BJ (cell line): ENCODE measurements at regions not wholly inside any gene's neighbourhood (a gene's known extent, or its start where the extent isn't known, plus 50 kb on each side); places are given as distances from the start of the nearest gene placed in this dataset.

Source experiments
- CTCF ChIA-PET: fragments of 350-600 bp; formaldehyde crosslinking; extraction: SDS; loops from one replicate; lab custom pipeline; 2021; ENCODE audit warnings: antibody characterized with exemption, inconsistent platforms; lab: Yijun Ruan, JAX
- POLR2A ChIA-PET: fragments of 300-600 bp; sonication (Branson Sonifier 250); formaldehyde crosslinking; extraction: SDS; loops from one replicate; lab custom pipeline; 2021; ENCODE audit warnings: antibody characterized with exemption; lab: Charles Lee
- DNase-seq: peaks from one replicate; pipeline ENCODE4 v3.0.0-alpha.2; 2011; ENCODE audit warnings: low read depth
- H3K27me3 ChIP-seq: 2 replicates; pipeline ENCODE4 v1.6.0; 2011; ENCODE audit warnings: low read length; ENCODE audit not compliant: control insufficient read depth, insufficient read depth
- H3K36me3 ChIP-seq: 2 replicates; pipeline ENCODE4 v1.5.1; 2011; ENCODE audit warnings: low read length; ENCODE audit not compliant: control insufficient read depth, insufficient read depth
- H3K4me3 ChIP-seq: 2 replicates; pipeline ENCODE4 v1.5.1; 2011; ENCODE audit warnings: low read depth, mild to moderate bottlenecking, control low read depth, low read length
- TF ChIP-seq, protein P1 (sequence below): IDR thresholded peaks from 2 replicates; pipeline ENCODE4 v1.5.1; 2011; ENCODE audit warnings: low read depth, mild to moderate bottlenecking, control low read depth, inconsistent platforms, low read length, moderate library complexity; ENCODE audit not compliant: insufficient read depth

DNA sequence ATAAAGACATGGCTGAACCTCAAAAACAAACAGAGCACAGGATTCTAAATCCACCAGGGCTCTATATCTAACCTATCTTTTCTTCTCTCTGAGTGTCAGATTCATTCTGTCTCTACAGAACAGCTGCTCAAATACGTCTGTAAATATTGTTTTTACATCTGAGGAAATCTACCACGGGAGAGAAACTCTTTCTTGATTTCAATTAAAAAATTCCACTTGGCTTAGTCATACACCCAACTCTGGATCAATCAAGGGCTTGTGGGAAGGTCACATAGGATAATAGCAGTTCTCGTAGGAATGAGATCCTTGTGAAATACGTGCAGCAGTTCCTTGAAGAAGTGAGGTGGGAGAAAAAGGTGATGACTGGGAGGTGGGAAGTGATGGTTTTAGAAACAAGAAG lies 1355.7 kb upstream of the ADGRL2 start:
- H3K4me3 ChIP-seq, result no peak overlapping the region
- POLR2A ChIA-PET, result no interaction called here
- no peaks in the 10 kb centered on the region for H3K36me3 ChIP-seq
- DNase-seq, result no peak
- no peaks in the 10 kb centered on the region for H3K27me3 ChIP-seq
- TF ChIP-seq, protein P1, sequence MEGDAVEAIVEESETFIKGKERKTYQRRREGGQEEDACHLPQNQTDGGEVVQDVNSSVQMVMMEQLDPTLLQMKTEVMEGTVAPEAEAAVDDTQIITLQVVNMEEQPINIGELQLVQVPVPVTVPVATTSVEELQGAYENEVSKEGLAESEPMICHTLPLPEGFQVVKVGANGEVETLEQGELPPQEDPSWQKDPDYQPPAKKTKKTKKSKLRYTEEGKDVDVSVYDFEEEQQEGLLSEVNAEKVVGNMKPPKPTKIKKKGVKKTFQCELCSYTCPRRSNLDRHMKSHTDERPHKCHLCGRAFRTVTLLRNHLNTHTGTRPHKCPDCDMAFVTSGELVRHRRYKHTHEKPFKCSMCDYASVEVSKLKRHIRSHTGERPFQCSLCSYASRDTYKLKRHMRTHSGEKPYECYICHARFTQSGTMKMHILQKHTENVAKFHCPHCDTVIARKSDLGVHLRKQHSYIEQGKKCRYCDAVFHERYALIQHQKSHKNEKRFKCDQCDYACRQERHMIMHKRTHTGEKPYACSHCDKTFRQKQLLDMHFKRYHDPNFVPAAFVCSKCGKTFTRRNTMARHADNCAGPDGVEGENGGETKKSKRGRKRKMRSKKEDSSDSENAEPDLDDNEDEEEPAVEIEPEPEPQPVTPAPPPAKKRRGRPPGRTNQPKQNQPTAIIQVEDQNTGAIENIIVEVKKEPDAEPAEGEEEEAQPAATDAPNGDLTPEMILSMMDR, result no peak
- CTCF ChIA-PET, result no interaction called here

DNA sequence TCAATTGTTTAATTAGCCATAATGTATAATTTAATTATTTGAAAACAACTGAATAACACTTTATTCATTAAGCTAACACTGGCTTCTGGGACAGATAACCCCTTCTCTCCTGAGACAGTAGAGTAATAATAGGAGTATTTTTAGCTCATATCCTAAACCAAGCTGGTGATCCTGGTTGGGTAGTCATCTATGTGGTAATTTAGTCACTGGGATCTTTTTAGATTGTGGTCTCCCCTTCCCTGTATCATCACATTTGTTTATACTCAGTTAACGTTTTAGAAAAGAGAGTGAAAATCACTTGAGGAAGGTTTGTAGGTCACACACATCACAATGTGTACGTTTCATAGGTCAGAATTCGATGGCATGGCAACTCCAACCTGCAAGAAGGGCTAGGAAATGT lies 1356.6 kb upstream of the ADGRL2 start:
- no peak for DNase-seq

DNA sequence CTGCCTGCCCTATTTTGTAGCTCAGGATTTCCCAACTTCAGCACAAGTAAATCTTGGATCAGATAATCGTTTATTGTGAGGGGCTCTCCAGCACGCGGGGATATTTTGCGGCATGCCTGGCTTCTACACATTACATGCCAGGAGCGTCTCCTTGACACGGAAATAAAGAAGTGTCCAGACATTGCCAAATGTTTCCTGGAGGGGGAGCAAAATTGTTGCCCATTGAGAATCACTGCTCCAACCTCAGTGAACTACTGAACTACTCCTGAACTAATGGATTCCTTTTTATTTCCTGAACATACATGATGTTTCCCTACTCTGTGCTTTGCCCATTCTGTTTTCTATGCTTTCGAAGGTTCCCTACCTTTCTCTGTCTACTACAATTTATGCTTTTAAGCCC lies 1359.1 kb upstream of the ADGRL2 start:
- DNase-seq, result no peak
- POLR2A ChIA-PET, result no interaction called here

More for the DNA sequence above, 1356.6 kb upstream of the ADGRL2 start:
- POLR2A ChIA-PET, result no interaction called here
- TF ChIP-seq, protein P1, result no peak
- CTCF ChIA-PET, result no interaction called here
- H3K36me3 ChIP-seq, result no peaks in the 10 kb centered on the region
- no peak overlapping the region for H3K4me3 ChIP-seq
- no peaks in the 10 kb centered on the region for H3K27me3 ChIP-seq

DNA sequence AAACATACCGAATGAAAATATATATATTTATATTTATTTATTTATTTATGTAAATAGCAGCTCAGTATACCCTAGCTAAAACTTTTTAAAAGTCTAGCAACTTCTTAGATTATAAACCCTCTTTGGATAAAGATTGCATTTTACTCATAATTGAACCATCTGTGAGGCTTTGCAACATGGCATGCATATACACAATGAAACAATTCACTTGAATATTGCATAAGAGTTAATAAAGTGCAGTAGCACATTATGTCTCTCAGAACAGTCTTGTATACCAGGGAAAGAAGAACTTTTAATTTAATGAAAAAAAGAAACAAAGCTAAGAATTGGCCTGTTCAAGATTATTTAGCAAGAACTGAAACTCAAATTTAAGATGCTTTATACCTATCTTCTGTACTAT lies 1363.9 kb upstream of the ADGRL2 start:
- H3K27me3 ChIP-seq, result no peaks in the 10 kb centered on the region
- H3K36me3 ChIP-seq, result no peaks in the 10 kb centered on the region
- ChIA-PET POLR2A (no interaction called here), CTCF (no interaction called here)
- DNase-seq, result no peak
- H3K4me3 ChIP-seq, result no peak overlapping the region
- TF ChIP-seq, protein P1, result no peak

More for the DNA sequence above, 1359.1 kb upstream of the ADGRL2 start:
- CTCF ChIA-PET, result no interaction called here
- Histone ChIP-seq H3K4me3 (no peak overlapping the region), H3K27me3 (no peaks in the 10 kb centered on the region), H3K36me3 (no peaks in the 10 kb centered on the region)
- TF ChIP-seq, protein P1, result no peak

DNA sequence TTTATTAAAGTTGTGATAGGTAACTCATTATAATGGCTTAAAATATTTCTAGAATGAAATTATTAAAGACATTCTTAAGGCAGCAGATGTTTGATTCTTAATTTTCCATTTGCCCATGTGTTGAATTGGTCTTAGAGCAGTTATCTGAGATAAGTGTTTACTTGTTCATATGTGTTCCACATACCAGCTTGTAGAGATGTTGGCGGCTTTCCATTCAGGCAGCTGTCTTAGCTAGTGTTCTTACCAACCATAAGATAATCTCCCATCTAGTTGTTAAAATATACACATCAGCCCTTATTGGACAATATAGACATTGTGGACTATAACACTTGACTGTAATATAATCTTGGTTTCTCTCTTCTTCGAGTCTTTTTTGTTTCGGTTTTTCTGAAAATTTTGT lies 1372.9 kb upstream of the ADGRL2 start:
- CTCF ChIA-PET, result no interaction called here
- no peak for DNase-seq

More for the DNA sequence above, 1372.9 kb upstream of the ADGRL2 start:
- no peak overlapping the region for H3K4me3 ChIP-seq
- H3K36me3 ChIP-seq, result no peaks in the 10 kb centered on the region
- no peaks in the 10 kb centered on the region for H3K27me3 ChIP-seq
- TF ChIP-seq, protein P1, result no peak
- POLR2A ChIA-PET, result no interaction called here
